Endothelial cell of umbilical vein (primary cell): ENCODE measurements at regions not wholly inside any gene's neighbourhood (a gene's known extent, or its start where the extent isn't known, plus 50 kb on each side); places are given as distances from the start of the nearest gene placed in this dataset.
"Not testable (repeated sequence)": the region's sequence is repeated elsewhere in the genome, so short reads cannot be mapped to it uniquely, and the experiment has no call there.

Experiments
- BruUV-seq: library from RNA; stranded (reverse); fragments of 400-500 nt; replicated peaks from 2 replicates; lab custom pipeline; 2021; lab: Mats Ljungman, UMichigan
- CTCF ChIA-PET: fragments of 300-600, 350-600 bp; sonication (Branson Sonifier 250); formaldehyde crosslinking; loops from one replicate; lab custom pipeline; 2021; ENCODE audit warnings: antibody characterized with exemption, inconsistent platforms; lab: Charles Lee
- POLR2A ChIA-PET: fragments of 300-600, 350-600 bp; sonication (Branson Sonifier 250); formaldehyde crosslinking; loops from one replicate; lab custom pipeline; 2021; ENCODE audit warnings: antibody characterized with exemption, inconsistent platforms; lab: Charles Lee
- DNase-seq: peaks from one replicate; pipeline ENCODE4 v3.0.0-alpha.2; 2011; ENCODE audit warnings: low read depth, low spot score
- FAIRE-seq: peaks from 2 replicates; lab custom pipeline; 2011; peaks lifted over from hg19 to GRCh38; lab: Jason Lieb, UNC
- H2AFZ ChIP-seq: 2 replicates; pipeline ENCODE4 v1.6.0; 2012; ENCODE audit warnings: low read depth, low read length, control low read depth, inconsistent platforms
- H3K27ac ChIP-seq: 2 replicates; pipeline ENCODE4 v1.5.1; 2011; ENCODE audit warnings: low read depth, mild to moderate bottlenecking, control low read depth, low read length, moderate library complexity; ENCODE audit not compliant: insufficient read depth
- H3K27me3 ChIP-seq, 2 experiments: 2 replicates each; pipeline versions ENCODE4 v1.6.0 to v1.6.1; 2011; ENCODE audit warnings: low read length in 2 of 2, mixed read lengths in 1 of 2; ENCODE audit not compliant: control insufficient read depth in 2 of 2, insufficient read depth in 2 of 2
- H3K36me3 ChIP-seq, 2 experiments: 2 replicates in 1 of 2; 3 replicates in 1 of 2; pipeline ENCODE4 v1.5.1; 2011; ENCODE audit warnings: low read length in 2 of 2, mild to moderate bottlenecking in 1 of 2, moderate library complexity in 1 of 2; ENCODE audit not compliant: control insufficient read depth in 2 of 2, insufficient read depth in 2 of 2; ENCODE audit errors: extremely low read depth in 1 of 2
- H3K4me1 ChIP-seq: 3 replicates; pipeline ENCODE4 v1.5.1; 2011; ENCODE audit warnings: mild to moderate bottlenecking, low read length; ENCODE audit not compliant: control insufficient read depth, insufficient read depth; ENCODE audit errors: extremely low read depth
- H3K4me2 ChIP-seq: 2 replicates; pipeline ENCODE4 v1.6.1; 2011; ENCODE audit warnings: low read length, control low read depth, mixed read lengths; ENCODE audit not compliant: insufficient read depth
- H3K4me3 ChIP-seq, 3 experiments: fragments of 200-600 bp in 1 of 3; sonication (generic), shearing (Covaris generic) in 1 of 3; replicated peaks in 1 of 3; 2 replicates each; pipeline ENCODE4 v1.5.1; 2011 to 2016; ENCODE audit warnings: control low read depth in 3 of 3, low read length in 3 of 3, mild to moderate bottlenecking in 2 of 3, inconsistent platforms in 1 of 3, low read depth in 1 of 3, moderate library complexity in 1 of 3; ENCODE audit not compliant: insufficient read depth in 1 of 3
- H3K79me2 ChIP-seq: 2 replicates; pipeline ENCODE4 v1.6.0; 2012; ENCODE audit warnings: low read length, inconsistent platforms; ENCODE audit not compliant: control insufficient read depth, insufficient read depth
- H3K9ac ChIP-seq: replicated peaks from 2 replicates; pipeline ENCODE3; 2011; ENCODE audit warnings: low read length, control low read depth; ENCODE audit not compliant: insufficient read depth; ENCODE audit errors: extremely low read depth
- H3K9me1 ChIP-seq: replicated peaks from 3 replicates; pipeline ENCODE4 v1.6.0; 2011; ENCODE audit warnings: mild to moderate bottlenecking, low read length; ENCODE audit not compliant: control insufficient read depth, insufficient read depth; ENCODE audit errors: extremely low read depth
- H3K9me3 ChIP-seq: replicated peaks from 2 replicates; pipeline ENCODE4 v1.5.1; 2012; ENCODE audit warnings: low read length, inconsistent platforms; ENCODE audit not compliant: control insufficient read depth, insufficient read depth
- H4K20me1 ChIP-seq: replicated peaks from 2 replicates; pipeline ENCODE3; 2011; ENCODE audit warnings: mild to moderate bottlenecking, low read length; ENCODE audit not compliant: control insufficient read depth, insufficient read depth; ENCODE audit errors: extremely low read depth
- CTCF ChIP-seq, 2 donors: IDR thresholded peaks; 1 replicate in 1 of 2; 2 replicates in 1 of 2; pipeline ENCODE4 v1.5.1; 2011; ENCODE audit warnings: low read length in 2 of 2, mild to moderate bottlenecking in 2 of 2, moderate library complexity in 2 of 2, control low read depth in 1 of 2, inconsistent platforms in 1 of 2, low read depth in 1 of 2; ENCODE audit not compliant: insufficient read depth in 1 of 2; ENCODE audit errors: extremely low read depth in 1 of 2
- EZH2 ChIP-seq: IDR thresholded peaks from 2 replicates; pipeline ENCODE4 v1.6.1; 2012; ENCODE audit warnings: borderline replicate concordance, low read depth, mild to moderate bottlenecking, moderate library complexity, low read length, inconsistent platforms; ENCODE audit not compliant: severe bottlenecking
- FOS ChIP-seq: IDR thresholded peaks from 2 replicates; pipeline ENCODE4 v1.6.1; 2011; ENCODE audit warnings: mild to moderate bottlenecking, low read length, moderate library complexity, borderline replicate concordance; ENCODE audit not compliant: insufficient read depth
- GATA2 ChIP-seq: IDR thresholded peaks from 2 replicates; pipeline ENCODE4 v1.7.0; 2011; ENCODE audit warnings: low read depth, mild to moderate bottlenecking, moderate library complexity, mixed read lengths, low read length; ENCODE audit not compliant: insufficient read length, insufficient read depth
- JUN ChIP-seq: IDR thresholded peaks from 2 replicates; pipeline ENCODE4 v1.6.1; 2011; ENCODE audit warnings: borderline replicate concordance, low read depth; ENCODE audit not compliant: insufficient read length, insufficient read depth
- MAX ChIP-seq: IDR thresholded peaks from 2 replicates; pipeline ENCODE4 v1.6.1; 2011; ENCODE audit not compliant: insufficient read depth, insufficient read length
- MYC ChIP-seq: IDR thresholded peaks from one replicate; pipeline ENCODE4 v1.6.1; 2011; ENCODE audit warnings: mild to moderate bottlenecking, low read depth, low read length
- POLR2A ChIP-seq: IDR thresholded peaks from 2 replicates; pipeline ENCODE4 v1.6.1; 2012; ENCODE audit warnings: low read depth, mild to moderate bottlenecking, control low read depth, low read length
- POLR2AphosphoS5 ChIP-seq: IDR thresholded peaks from 2 replicates; pipeline ENCODE4 v1.6.1; 2012; ENCODE audit warnings: low read depth, mild to moderate bottlenecking, control low read depth, low read length, moderate library complexity; ENCODE audit not compliant: insufficient read depth
- dilution Hi-C: fragments of 300-500 bp; cut with MboI; formaldehyde crosslinking; loops from one replicate; pipeline ENCODE4 v1.15.0; 2019; ENCODE audit warnings: low sequenced_read_pairs; ENCODE audit not compliant: extremely low pct_ligation_motif_present
- intact Hi-C: fragments of 100-400 bp; cut with micrococcal nuclease; formaldehyde crosslinking; loops from one replicate; pipeline ENCODE4 v1.10.0; 2022

GRCh38 chr2:146412625-146413024 lies 1432.2 kb upstream of the ACVR2A start:
- no peaks in the 10 kb centered on the region for H4K20me1 ChIP-seq
- CTCF ChIA-PET = no interaction called here
- no peak for FAIRE-seq

GRCh38 chr2:146405402-146406309 lies 1439.2 kb upstream of the ACVR2A start:
- dilution Hi-C loops, BruUV-seq, H2AFZ ChIP-seq, H3K36me3 ChIP-seq, H3K4me2 ChIP-seq, H3K27ac ChIP-seq, FAIRE-seq, H3K9me1 ChIP-seq, H3K9ac ChIP-seq, POLR2A ChIA-PET, H3K4me1 ChIP-seq, intact Hi-C loops, H3K9me3 ChIP-seq, H3K4me3 ChIP-seq, DNase-seq, H4K20me1 ChIP-seq, CTCF ChIA-PET, H3K79me2 ChIP-seq, H3K27me3 ChIP-seq: not testable (repeated sequence)

More at GRCh38 chr2:146412625-146413024, 1432.2 kb upstream of the ACVR2A start:
- Histone ChIP-seq H3K4me3 (no peak overlapping the region), H3K9me3 (no peaks in the 10 kb centered on the region), H3K4me2 (no peak overlapping the region), H3K27me3 (no peaks in the 10 kb centered on the region), H3K36me3 (no peaks in the 10 kb centered on the region), H3K9me1 (no peaks in the 10 kb centered on the region), H3K27ac (no peak overlapping the region), H3K9ac (no peak overlapping the region), H3K4me1 (no peaks in the 10 kb centered on the region), H2AFZ (no peak overlapping the region), H3K79me2 (no peaks in the 10 kb centered on the region)
- intact Hi-C loops (no loop called here), dilution Hi-C loops (no loop called here)
- POLR2A ChIA-PET = no interaction called here
- no TSS peak for BruUV-seq
- DNase-seq = no peak
- TF ChIP-seq EZH2 (no peak), MAX (no peak), POLR2A (no peak), GATA2 (no peak), FOS (no peak), CTCF (IDR thresholded peaks at IDR 0.05; ENCODE audit: extremely low read depth in 1 of 2, insufficient read depth in 1 of 2, low read depth in 1 of 2, low read length in 2 of 2) (no peak), POLR2AphosphoS5 (no peak), MYC (no peak), JUN (no peak)
